ENCODE measurements at regions not wholly inside any gene's neighbourhood (a gene's known extent, or its start where the extent isn't known, plus 50 kb on each side); places are given as distances from the start of the nearest gene placed in this dataset.

DNA sequence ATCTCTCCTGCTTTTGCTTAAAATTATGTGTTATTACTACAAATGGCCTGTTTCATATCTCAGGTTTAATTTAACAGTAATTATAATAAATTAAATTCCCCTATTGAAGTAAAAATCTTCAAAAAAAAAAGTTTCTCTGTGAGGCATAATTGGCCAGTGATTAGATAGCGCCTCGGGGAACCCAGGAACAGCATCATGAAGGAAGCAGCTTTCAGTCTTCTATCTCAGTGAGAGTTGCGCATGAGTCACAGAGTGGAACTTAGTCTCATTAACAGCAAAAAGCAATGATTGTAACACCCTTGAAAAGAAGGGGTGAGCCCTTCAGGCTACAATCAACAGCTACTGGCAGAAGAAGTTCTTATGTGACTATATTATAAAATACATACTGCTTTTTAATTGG lies 506.2 kb upstream of the ZWINT start:
- TF ChIP-seq CTCF (IDR thresholded peaks at IDR 0.05) (no peak), POLR2A (IDR thresholded peaks at IDR 0.05) (no peak), POLR2AphosphoS5 (IDR thresholded peaks at IDR 0.05) (no peak), EP300 (IDR thresholded peaks at IDR 0.05) (no peak)

Measured in stomach (tissue), 4 donors.